ENCODE measurements at regions not wholly inside any gene's neighbourhood (a gene's known extent, or its start where the extent isn't known, plus 50 kb on each side); places are given as distances from the start of the nearest gene placed in this dataset.

- Histone ChIP-seq H3K4me1 (ENCODE audit: insufficient read depth, low read length, severe bottlenecking) (no peaks in the 10 kb centered on the region), H3K9me3 (ENCODE audit: low read length) (no peaks in the 10 kb centered on the region), H3K27ac (ENCODE audit: low read depth, low read length, poor library complexity, severe bottlenecking) (no peak overlapping the region)
Observed at GRCh38 chr5:6134281-6134680, 244.1 kb downstream of the MED10 start.

GRCh38 chr5:6125781-6126180, 252.6 kb downstream of the MED10 start:
- Histone ChIP-seq H3K4me2 (ENCODE audit: low read length) (no peak overlapping the region), H3F3A (ENCODE audit: insufficient read depth, low read length) (no peaks in the 10 kb centered on the region), H4K20me1 (ENCODE audit: insufficient read depth, low read length) (no peaks in the 10 kb centered on the region), H3K27ac (ENCODE audit: low read depth, low read length, poor library complexity, severe bottlenecking) (no peak overlapping the region), H3K9me3 (ENCODE audit: low read length) (no peaks in the 10 kb centered on the region), H3K4me3 (ENCODE audit: low read depth, low read length, poor library complexity, severe bottlenecking) (no peak overlapping the region), H3K9ac (ENCODE audit: low read length) (no peak overlapping the region), H3K27me3 (ENCODE audit: insufficient read depth, low read length) (no peaks in the 10 kb centered on the region), H3K36me3 (ENCODE audit: insufficient read depth, low read length) (no peaks in the 10 kb centered on the region), H2AFZ (ENCODE audit: low read length) (no peak overlapping the region), H3K79me2 (ENCODE audit: insufficient read depth, low read length) (no peaks in the 10 kb centered on the region), H3K9me2 (ENCODE audit: low read depth, low read length) (no peaks in the 10 kb centered on the region), H3K4me1 (ENCODE audit: insufficient read depth, low read length, severe bottlenecking) (no peaks in the 10 kb centered on the region)
- TF ChIP-seq CTCF (IDR thresholded peaks at IDR 0.05; ENCODE audit: low read length) (no peak), EZH2 (IDR thresholded peaks at IDR 0.05; ENCODE audit: borderline replicate concordance, low read length) (no peak)

More at GRCh38 chr5:6134281-6134680, 244.1 kb downstream of the MED10 start:
- TF ChIP-seq EZH2 (IDR thresholded peaks at IDR 0.05; ENCODE audit: borderline replicate concordance, low read length) (no peak), CTCF (IDR thresholded peaks at IDR 0.05; ENCODE audit: low read length) (no peak)
- no peak overlapping the region for H3K9ac ChIP-seq (ENCODE audit: low read length)
- H3K36me3 ChIP-seq (ENCODE audit: insufficient read depth, low read length), result no peaks in the 10 kb centered on the region
- H2AFZ ChIP-seq (ENCODE audit: low read length), result no peak overlapping the region
- no peaks in the 10 kb centered on the region for H3K27me3 ChIP-seq (ENCODE audit: insufficient read depth, low read length)
- H3K9me2 ChIP-seq (ENCODE audit: low read depth, low read length), result no peaks in the 10 kb centered on the region
- no peak overlapping the region for H3K4me3 ChIP-seq (ENCODE audit: low read depth, low read length, poor library complexity, severe bottlenecking)
- no peaks in the 10 kb centered on the region for H3K79me2 ChIP-seq (ENCODE audit: insufficient read depth, low read length)
- no peaks in the 10 kb centered on the region for H3F3A ChIP-seq (ENCODE audit: insufficient read depth, low read length)
- H4K20me1 ChIP-seq (ENCODE audit: insufficient read depth, low read length), result no peaks in the 10 kb centered on the region
- no peak overlapping the region for H3K4me2 ChIP-seq (ENCODE audit: low read length)

GRCh38 chr5:6118691-6119090, 259.7 kb downstream of the MED10 start:
- no peak overlapping the region for H3K9ac ChIP-seq (ENCODE audit: low read length)
- H3K4me1 ChIP-seq (ENCODE audit: insufficient read depth, low read length, severe bottlenecking), result no peaks in the 10 kb centered on the region
- no peaks in the 10 kb centered on the region for H3K36me3 ChIP-seq (ENCODE audit: insufficient read depth, low read length)
- no peaks in the 10 kb centered on the region for H3K9me3 ChIP-seq (ENCODE audit: low read length)
- TF ChIP-seq CTCF (IDR thresholded peaks at IDR 0.05; ENCODE audit: low read length), result no peak
- TF ChIP-seq EZH2 (IDR thresholded peaks at IDR 0.05; ENCODE audit: borderline replicate concordance, low read length), result no peak
- H3K4me3 ChIP-seq (ENCODE audit: low read depth, low read length, poor library complexity, severe bottlenecking), result no peak overlapping the region
- no peak overlapping the region for H3K27ac ChIP-seq (ENCODE audit: low read depth, low read length, poor library complexity, severe bottlenecking)
- no peaks in the 10 kb centered on the region for H3K9me2 ChIP-seq (ENCODE audit: low read depth, low read length)
- no peaks in the 10 kb centered on the region for H3K27me3 ChIP-seq (ENCODE audit: insufficient read depth, low read length)
- no peaks in the 10 kb centered on the region for H3F3A ChIP-seq (ENCODE audit: insufficient read depth, low read length)
- no peaks in the 10 kb centered on the region for H3K79me2 ChIP-seq (ENCODE audit: insufficient read depth, low read length)
- H2AFZ ChIP-seq (ENCODE audit: low read length), result no peak overlapping the region
- no peaks in the 10 kb centered on the region for H4K20me1 ChIP-seq (ENCODE audit: insufficient read depth, low read length)
- H3K4me2 ChIP-seq (ENCODE audit: low read length), result no peak overlapping the region
